ENCODE measurements at regions not wholly inside any gene's neighbourhood (a gene's known extent, or its start where the extent isn't known, plus 50 kb on each side); places are given as distances from the start of the nearest gene placed in this dataset.

DNA sequence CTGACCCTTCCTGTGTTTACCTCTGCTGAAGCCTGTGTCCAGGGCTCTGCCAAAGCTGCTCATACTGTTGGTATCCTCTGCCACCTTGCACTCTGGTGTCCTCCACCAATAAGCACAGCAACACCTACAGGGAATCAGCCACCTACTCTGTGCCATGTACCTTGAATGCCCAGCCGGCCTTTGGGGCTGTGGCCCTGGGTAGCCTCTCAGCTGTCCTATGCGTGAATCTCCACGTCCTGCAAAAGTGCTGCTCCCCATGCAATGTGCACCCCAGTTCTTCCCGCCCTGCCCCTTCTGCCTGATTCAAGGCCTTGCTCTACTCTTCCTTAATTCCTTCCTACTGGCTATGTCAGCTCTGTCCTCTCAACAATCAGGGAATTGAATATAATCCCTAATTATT lies 506.5 kb downstream of the ARHGEF28 start:
- TF ChIP-seq STAT1 (IDR thresholded peaks at IDR 0.05; ENCODE audit: unreplicated experiment) (no peak), EZH2phosphoT487 (IDR thresholded peaks at IDR 0.05; ENCODE audit: unreplicated experiment) (no peak), CREB1 (CRISPR knock-in tag; IDR thresholded peaks at IDR 0.05; ENCODE audit: low read depth) (no peak), POLR2AphosphoS5 (IDR thresholded peaks at IDR 0.05; ENCODE audit: low read depth) (no peak), EZH2 (IDR thresholded peaks at IDR 0.05; ENCODE audit: low read depth, unreplicated experiment) (no peak)
- TF ChIP-seq, protein P1, sequence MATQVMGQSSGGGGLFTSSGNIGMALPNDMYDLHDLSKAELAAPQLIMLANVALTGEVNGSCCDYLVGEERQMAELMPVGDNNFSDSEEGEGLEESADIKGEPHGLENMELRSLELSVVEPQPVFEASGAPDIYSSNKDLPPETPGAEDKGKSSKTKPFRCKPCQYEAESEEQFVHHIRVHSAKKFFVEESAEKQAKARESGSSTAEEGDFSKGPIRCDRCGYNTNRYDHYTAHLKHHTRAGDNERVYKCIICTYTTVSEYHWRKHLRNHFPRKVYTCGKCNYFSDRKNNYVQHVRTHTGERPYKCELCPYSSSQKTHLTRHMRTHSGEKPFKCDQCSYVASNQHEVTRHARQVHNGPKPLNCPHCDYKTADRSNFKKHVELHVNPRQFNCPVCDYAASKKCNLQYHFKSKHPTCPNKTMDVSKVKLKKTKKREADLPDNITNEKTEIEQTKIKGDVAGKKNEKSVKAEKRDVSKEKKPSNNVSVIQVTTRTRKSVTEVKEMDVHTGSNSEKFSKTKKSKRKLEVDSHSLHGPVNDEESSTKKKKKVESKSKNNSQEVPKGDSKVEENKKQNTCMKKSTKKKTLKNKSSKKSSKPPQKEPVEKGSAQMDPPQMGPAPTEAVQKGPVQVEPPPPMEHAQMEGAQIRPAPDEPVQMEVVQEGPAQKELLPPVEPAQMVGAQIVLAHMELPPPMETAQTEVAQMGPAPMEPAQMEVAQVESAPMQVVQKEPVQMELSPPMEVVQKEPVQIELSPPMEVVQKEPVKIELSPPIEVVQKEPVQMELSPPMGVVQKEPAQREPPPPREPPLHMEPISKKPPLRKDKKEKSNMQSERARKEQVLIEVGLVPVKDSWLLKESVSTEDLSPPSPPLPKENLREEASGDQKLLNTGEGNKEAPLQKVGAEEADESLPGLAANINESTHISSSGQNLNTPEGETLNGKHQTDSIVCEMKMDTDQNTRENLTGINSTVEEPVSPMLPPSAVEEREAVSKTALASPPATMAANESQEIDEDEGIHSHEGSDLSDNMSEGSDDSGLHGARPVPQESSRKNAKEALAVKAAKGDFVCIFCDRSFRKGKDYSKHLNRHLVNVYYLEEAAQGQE (IDR thresholded peaks at IDR 0.05; ENCODE audit: unreplicated experiment) = no peak
- TF ChIP-seq, protein P2, sequence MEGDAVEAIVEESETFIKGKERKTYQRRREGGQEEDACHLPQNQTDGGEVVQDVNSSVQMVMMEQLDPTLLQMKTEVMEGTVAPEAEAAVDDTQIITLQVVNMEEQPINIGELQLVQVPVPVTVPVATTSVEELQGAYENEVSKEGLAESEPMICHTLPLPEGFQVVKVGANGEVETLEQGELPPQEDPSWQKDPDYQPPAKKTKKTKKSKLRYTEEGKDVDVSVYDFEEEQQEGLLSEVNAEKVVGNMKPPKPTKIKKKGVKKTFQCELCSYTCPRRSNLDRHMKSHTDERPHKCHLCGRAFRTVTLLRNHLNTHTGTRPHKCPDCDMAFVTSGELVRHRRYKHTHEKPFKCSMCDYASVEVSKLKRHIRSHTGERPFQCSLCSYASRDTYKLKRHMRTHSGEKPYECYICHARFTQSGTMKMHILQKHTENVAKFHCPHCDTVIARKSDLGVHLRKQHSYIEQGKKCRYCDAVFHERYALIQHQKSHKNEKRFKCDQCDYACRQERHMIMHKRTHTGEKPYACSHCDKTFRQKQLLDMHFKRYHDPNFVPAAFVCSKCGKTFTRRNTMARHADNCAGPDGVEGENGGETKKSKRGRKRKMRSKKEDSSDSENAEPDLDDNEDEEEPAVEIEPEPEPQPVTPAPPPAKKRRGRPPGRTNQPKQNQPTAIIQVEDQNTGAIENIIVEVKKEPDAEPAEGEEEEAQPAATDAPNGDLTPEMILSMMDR (conservative IDR thresholded peaks at IDR 0.05; ENCODE audit: low read depth in 2 of 2) = no peak
- TF ChIP-seq, protein P3, sequence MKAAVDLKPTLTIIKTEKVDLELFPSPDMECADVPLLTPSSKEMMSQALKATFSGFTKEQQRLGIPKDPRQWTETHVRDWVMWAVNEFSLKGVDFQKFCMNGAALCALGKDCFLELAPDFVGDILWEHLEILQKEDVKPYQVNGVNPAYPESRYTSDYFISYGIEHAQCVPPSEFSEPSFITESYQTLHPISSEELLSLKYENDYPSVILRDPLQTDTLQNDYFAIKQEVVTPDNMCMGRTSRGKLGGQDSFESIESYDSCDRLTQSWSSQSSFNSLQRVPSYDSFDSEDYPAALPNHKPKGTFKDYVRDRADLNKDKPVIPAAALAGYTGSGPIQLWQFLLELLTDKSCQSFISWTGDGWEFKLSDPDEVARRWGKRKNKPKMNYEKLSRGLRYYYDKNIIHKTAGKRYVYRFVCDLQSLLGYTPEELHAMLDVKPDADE (IDR thresholded peaks at IDR 0.05) = no peak

Measured in GM23338 (cell line).